ENCODE measurements at regions not wholly inside any gene's neighbourhood (a gene's known extent, or its start where the extent isn't known, plus 50 kb on each side); places are given as distances from the start of the nearest gene placed in this dataset.

DNA sequence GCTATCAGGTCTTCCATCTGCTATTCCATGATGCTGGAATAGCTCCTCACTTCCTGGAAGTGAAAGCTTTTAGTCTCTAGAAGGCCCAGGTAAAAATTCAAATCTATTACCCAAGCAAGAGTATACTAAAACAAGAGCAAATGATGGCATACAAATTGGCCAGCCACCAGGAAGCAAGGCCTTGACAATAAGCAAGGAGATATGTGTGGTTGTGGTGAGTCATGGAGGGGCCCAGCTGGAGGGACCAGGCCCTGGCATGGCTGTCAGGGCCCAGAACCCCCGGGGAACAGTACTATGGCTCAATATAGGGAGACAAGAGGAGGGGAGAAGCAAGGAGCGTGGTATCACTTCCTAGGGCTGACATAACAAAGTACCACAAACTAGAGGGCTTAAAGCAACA lies 358.7 kb downstream of the RRAGC start:
- TF ChIP-seq CTCF (conservative IDR thresholded peaks at IDR 0.05 in 1 of 2, IDR thresholded peaks at IDR 0.05 in 1 of 2; ENCODE audit: low read depth in 1 of 2, low read length in 2 of 2) (no peak), EZH2 (IDR thresholded peaks at IDR 0.05; ENCODE audit: low read length, missing control alignments) (no peak)

Data from fibroblast of lung (primary cell).